ENCODE measurements at regions not wholly inside any gene's neighbourhood (a gene's known extent, or its start where the extent isn't known, plus 50 kb on each side); places are given as distances from the start of the nearest gene placed in this dataset.
"Not testable (repeated sequence)": the region's sequence is repeated elsewhere in the genome, so short reads cannot be mapped to it uniquely, and the experiment has no call there.

GRCh38 chr2:82811946-82812345 is 1647.1 kb downstream of the SUCLG1 start:
- no peak for DNase-seq

- no peak for DNase-seq
These were observed 1655.8 kb downstream of the SUCLG1 start for GRCh38 chr2:82803307-82803706.

- DNase-seq = no peak
These were observed 1661.6 kb downstream of the SUCLG1 start for GRCh38 chr2:82797469-82797868.

GRCh38 chr2:82796132-82796531 is 1662.9 kb downstream of the SUCLG1 start:
- DNase-seq = no peak

GRCh38 chr2:82795446-82795845 is 1663.6 kb downstream of the SUCLG1 start:
- no peak for DNase-seq

- no peak for DNase-seq
These were observed 1665.2 kb downstream of the SUCLG1 start for GRCh38 chr2:82793711-82794435.

- no peak for DNase-seq
These were observed 1666.8 kb downstream of the SUCLG1 start for GRCh38 chr2:82792316-82792715.

- no peak for DNase-seq
These were observed 1668.7 kb downstream of the SUCLG1 start for GRCh38 chr2:82790206-82791021.

GRCh38 chr2:82789851-82790205 is 1669.3 kb downstream of the SUCLG1 start:
- DNase-seq = no peak

GRCh38 chr2:82781176-82781915 is 1677.7 kb downstream of the SUCLG1 start:
- no peak for DNase-seq

GRCh38 chr2:82780050-82780449 is 1679.0 kb downstream of the SUCLG1 start:
- no peak for DNase-seq

GRCh38 chr2:82752396-82752795 is 1706.7 kb downstream of the SUCLG1 start:
- DNase-seq = no peak

GRCh38 chr2:82748653-82749052 is 1710.4 kb downstream of the SUCLG1 start:
- DNase-seq = no peak

GRCh38 chr2:82740527-82740926 is 1718.6 kb downstream of the SUCLG1 start:
- no peak for DNase-seq

GRCh38 chr2:82737965-82738364 is 1721.1 kb downstream of the SUCLG1 start:
- DNase-seq = not testable (repeated sequence)

GRCh38 chr2:82735336-82735735 is 1723.7 kb downstream of the SUCLG1 start:
- DNase-seq = no peak

- DNase-seq = no peak
These were observed 1727.3 kb downstream of the SUCLG1 start for GRCh38 chr2:82731824-82732223.

- no peak for DNase-seq
These were observed 1728.3 kb downstream of the SUCLG1 start for GRCh38 chr2:82730811-82731210.

- DNase-seq = no peak
These were observed 1731.0 kb downstream of the SUCLG1 start for GRCh38 chr2:82728090-82728489.

- DNase-seq = no peak
These were observed 1750.4 kb downstream of the SUCLG1 start for GRCh38 chr2:82708681-82709080.

GRCh38 chr2:82697231-82697630 is 1761.8 kb downstream of the SUCLG1 start:
- DNase-seq = no peak

GRCh38 chr2:82694431-82694830 is 1764.6 kb downstream of the SUCLG1 start:
- DNase-seq = no peak

Measured in muscle of arm (tissue), 1 donor.